ENCODE measurements at regions not wholly inside any gene's neighbourhood (a gene's known extent, or its start where the extent isn't known, plus 50 kb on each side); places are given as distances from the start of the nearest gene placed in this dataset.

DNA sequence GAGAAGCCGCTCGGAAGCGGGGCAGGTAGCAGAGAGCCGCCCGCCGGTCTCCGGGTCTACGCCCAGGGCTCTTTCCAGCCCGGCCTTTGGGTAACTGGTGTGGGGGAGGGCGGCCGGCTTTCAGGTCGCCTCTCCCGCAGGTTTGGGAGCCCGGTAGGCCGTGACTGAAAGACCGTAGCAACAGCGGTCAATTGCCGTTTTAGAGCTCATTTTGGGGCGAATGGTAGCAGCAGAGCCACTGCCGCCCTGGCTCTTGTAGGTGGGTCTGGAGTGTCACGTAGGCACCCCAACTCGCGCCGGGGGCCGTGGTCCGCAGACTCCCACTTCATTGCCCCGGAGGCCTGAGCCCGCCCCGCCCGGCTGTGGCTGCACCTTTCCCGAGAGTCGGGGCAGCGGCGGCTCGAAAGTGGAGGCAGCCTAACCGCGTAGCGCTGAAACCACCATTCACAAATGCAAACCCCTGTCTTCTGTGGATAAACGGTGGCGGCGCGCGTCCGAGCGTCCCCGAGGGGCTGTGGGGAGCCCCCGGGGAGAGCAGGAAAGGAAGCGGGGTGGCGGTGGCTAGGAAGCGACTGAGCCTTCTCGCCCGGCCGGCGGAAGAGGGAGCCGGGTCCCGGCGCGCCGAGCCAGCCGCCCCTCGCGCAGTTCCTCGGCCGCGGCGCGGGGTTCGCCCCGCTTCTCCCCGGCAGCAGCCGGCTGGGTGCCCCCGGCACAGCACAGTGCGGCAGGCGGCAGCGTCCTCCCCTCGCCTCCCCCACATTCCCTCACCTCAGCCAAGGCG is 2185.1 kb upstream of the TENM3 start:
- no peak overlapping the region for H3K4me2 ChIP-seq (ENCODE audit: low read length)
- no peak overlapping the region for H3K9ac ChIP-seq (ENCODE audit: low read length)
- H3K36me3 ChIP-seq (ENCODE audit: control insufficient read depth in 1 of 2, insufficient read depth in 2 of 2, low read length in 2 of 2) = no peaks in the 10 kb centered on the region
- no peak overlapping the region for H3K4me3 ChIP-seq (replicated peaks in 1 of 2; ENCODE audit: low read depth in 1 of 2, low read length in 2 of 2)
- POLR2A ChIA-PET = no interaction called here
- no peaks in the 10 kb centered on the region for H4K20me1 ChIP-seq (ENCODE audit: insufficient read depth)
- no peak overlapping the region for H2AFZ ChIP-seq (ENCODE audit: low read depth, low read length, poor library complexity, severe bottlenecking)
- TF ChIP-seq, protein P1, sequence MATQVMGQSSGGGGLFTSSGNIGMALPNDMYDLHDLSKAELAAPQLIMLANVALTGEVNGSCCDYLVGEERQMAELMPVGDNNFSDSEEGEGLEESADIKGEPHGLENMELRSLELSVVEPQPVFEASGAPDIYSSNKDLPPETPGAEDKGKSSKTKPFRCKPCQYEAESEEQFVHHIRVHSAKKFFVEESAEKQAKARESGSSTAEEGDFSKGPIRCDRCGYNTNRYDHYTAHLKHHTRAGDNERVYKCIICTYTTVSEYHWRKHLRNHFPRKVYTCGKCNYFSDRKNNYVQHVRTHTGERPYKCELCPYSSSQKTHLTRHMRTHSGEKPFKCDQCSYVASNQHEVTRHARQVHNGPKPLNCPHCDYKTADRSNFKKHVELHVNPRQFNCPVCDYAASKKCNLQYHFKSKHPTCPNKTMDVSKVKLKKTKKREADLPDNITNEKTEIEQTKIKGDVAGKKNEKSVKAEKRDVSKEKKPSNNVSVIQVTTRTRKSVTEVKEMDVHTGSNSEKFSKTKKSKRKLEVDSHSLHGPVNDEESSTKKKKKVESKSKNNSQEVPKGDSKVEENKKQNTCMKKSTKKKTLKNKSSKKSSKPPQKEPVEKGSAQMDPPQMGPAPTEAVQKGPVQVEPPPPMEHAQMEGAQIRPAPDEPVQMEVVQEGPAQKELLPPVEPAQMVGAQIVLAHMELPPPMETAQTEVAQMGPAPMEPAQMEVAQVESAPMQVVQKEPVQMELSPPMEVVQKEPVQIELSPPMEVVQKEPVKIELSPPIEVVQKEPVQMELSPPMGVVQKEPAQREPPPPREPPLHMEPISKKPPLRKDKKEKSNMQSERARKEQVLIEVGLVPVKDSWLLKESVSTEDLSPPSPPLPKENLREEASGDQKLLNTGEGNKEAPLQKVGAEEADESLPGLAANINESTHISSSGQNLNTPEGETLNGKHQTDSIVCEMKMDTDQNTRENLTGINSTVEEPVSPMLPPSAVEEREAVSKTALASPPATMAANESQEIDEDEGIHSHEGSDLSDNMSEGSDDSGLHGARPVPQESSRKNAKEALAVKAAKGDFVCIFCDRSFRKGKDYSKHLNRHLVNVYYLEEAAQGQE (IDR thresholded peaks at IDR 0.05; ENCODE audit: low read depth) = no peak
- intact Hi-C loops (cut with micrococcal nuclease) = no loop called here
- H3K4me1 ChIP-seq (ENCODE audit: control insufficient read depth in 1 of 2, insufficient read depth in 2 of 2, low read length in 2 of 2) = no peaks in the 10 kb centered on the region
- no peak for ATAC-seq
- no peak overlapping the region for H3K27ac ChIP-seq (ENCODE audit: low read depth, low read length)
- no TSS peak for BruUV-seq (replicated peaks)
- no peaks in the 10 kb centered on the region for H3K9me3 ChIP-seq (ENCODE audit: control insufficient read depth in 1 of 2, insufficient read depth in 1 of 2, low read depth in 1 of 2, low read length in 2 of 2)
- CTCF ChIA-PET = no interaction called here
- H3K79me2 ChIP-seq (ENCODE audit: insufficient read depth, low read length) = no peaks in the 10 kb centered on the region
- DNase-seq (ENCODE audit: low read depth, low spot score) = no peak
- RAD21 ChIA-PET (ENCODE audit: low non-redundant PET in 1 of 2, low total read pairs in 2 of 2, uncharacterized antibody in 2 of 2, unreplicated experiment in 2 of 2) = no interaction called here
- no peaks in the 10 kb centered on the region for H3K27me3 ChIP-seq (ENCODE audit: insufficient read depth, low read length)
- H3K9me2 ChIP-seq (ENCODE audit: insufficient read depth) = no peaks in the 10 kb centered on the region

DNA sequence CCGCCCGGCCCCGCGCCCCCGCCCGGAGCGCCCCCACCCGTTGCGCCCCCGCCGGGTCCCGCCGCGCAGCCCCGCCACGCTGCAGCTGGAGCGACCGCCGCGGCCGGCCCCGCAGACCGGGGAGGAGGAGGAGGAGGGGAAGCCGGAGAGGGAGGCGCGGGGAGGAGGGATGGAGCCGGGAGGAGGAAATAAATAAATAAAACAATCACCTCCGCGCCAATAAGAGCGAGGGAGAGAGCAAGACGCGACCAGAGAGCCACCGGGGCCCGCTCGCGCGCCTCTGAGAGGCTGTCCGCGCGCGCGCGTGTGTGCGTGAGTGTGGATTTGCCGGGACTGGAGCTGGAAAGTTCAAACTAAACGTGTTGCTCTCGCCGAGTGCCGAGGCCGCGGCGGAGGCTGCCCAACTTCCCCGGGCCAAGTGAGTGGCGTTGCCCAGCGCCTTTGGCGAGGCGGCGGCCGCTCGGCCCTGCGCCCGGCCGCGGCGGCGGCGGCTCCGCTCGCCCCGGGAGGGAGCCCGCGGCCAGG is 2184.4 kb upstream of the TENM3 start:
- Histone ChIP-seq H3K27me3 (ENCODE audit: insufficient read depth, low read length) (no peaks in the 10 kb centered on the region), H4K20me1 (ENCODE audit: insufficient read depth) (no peaks in the 10 kb centered on the region), H3K36me3 (ENCODE audit: control insufficient read depth in 1 of 2, insufficient read depth in 2 of 2, low read length in 2 of 2) (no peaks in the 10 kb centered on the region), H3K9me3 (ENCODE audit: control insufficient read depth in 1 of 2, insufficient read depth in 1 of 2, low read depth in 1 of 2, low read length in 2 of 2) (no peaks in the 10 kb centered on the region), H3K4me1 (ENCODE audit: control insufficient read depth in 1 of 2, insufficient read depth in 2 of 2, low read length in 2 of 2) (no peaks in the 10 kb centered on the region), H3K4me3 (replicated peaks in 1 of 2; ENCODE audit: low read depth in 1 of 2, low read length in 2 of 2) (no peak overlapping the region), H3K9ac (ENCODE audit: low read length) (no peak overlapping the region), H3K4me2 (ENCODE audit: low read length) (no peak overlapping the region), H3K79me2 (ENCODE audit: insufficient read depth, low read length) (no peaks in the 10 kb centered on the region), H3K9me2 (ENCODE audit: insufficient read depth) (no peaks in the 10 kb centered on the region), H2AFZ (ENCODE audit: low read depth, low read length, poor library complexity, severe bottlenecking) (no peak overlapping the region), H3K27ac (ENCODE audit: low read depth, low read length) (no peak overlapping the region)
- intact Hi-C loops (cut with micrococcal nuclease) = no loop called here
- ATAC-seq (no peak), DNase-seq (ENCODE audit: low read depth, low spot score) (no peak)
- no TSS peak for BruUV-seq (replicated peaks)
- ChIA-PET CTCF (no interaction called here), POLR2A (no interaction called here), RAD21 (ENCODE audit: low non-redundant PET in 1 of 2, low total read pairs in 2 of 2, uncharacterized antibody in 2 of 2, unreplicated experiment in 2 of 2) (no interaction called here)
- no peak for TF ChIP-seq SRF (IDR thresholded peaks at IDR 0.05; ENCODE audit: low read depth)
- no peak for TF ChIP-seq EZH2 (IDR thresholded peaks at IDR 0.05)
- no peak for TF ChIP-seq POLR2AphosphoS5 (IDR thresholded peaks at IDR 0.05; ENCODE audit: low read depth, low read length)
- TF ChIP-seq SIN3A (IDR thresholded peaks at IDR 0.05; ENCODE audit: low read depth) = no peak
- no peak for TF ChIP-seq JUND (IDR thresholded peaks at IDR 0.05)
- TF ChIP-seq CEBPB (IDR thresholded peaks at IDR 0.05; ENCODE audit: low read depth) = no peak
- TF ChIP-seq ZNF274 (IDR thresholded peaks at IDR 0.05; ENCODE audit: low read depth, low read length) = no peak
- TF ChIP-seq RAD21 (IDR thresholded peaks at IDR 0.05; ENCODE audit: low read depth) = no peak
- no peak for TF ChIP-seq POLR2A (IDR thresholded peaks at IDR 0.05; ENCODE audit: borderline replicate concordance, extremely low read depth, insufficient read depth, insufficient read length)
- TF ChIP-seq, protein P2, sequence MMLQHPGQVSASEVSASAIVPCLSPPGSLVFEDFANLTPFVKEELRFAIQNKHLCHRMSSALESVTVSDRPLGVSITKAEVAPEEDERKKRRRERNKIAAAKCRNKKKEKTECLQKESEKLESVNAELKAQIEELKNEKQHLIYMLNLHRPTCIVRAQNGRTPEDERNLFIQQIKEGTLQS (IDR thresholded peaks at IDR 0.05) = no peak
- TF ChIP-seq, protein P3, sequence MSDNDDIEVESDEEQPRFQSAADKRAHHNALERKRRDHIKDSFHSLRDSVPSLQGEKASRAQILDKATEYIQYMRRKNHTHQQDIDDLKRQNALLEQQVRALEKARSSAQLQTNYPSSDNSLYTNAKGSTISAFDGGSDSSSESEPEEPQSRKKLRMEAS (IDR thresholded peaks at IDR 0.05) = no peak
- TF ChIP-seq EZH2phosphoT487 (IDR thresholded peaks at IDR 0.05; ENCODE audit: borderline replicate concordance) = no peak
- no peak for TF ChIP-seq ELF1 (IDR thresholded peaks at IDR 0.05; ENCODE audit: borderline replicate concordance, low read depth)
- TF ChIP-seq, protein P4, sequence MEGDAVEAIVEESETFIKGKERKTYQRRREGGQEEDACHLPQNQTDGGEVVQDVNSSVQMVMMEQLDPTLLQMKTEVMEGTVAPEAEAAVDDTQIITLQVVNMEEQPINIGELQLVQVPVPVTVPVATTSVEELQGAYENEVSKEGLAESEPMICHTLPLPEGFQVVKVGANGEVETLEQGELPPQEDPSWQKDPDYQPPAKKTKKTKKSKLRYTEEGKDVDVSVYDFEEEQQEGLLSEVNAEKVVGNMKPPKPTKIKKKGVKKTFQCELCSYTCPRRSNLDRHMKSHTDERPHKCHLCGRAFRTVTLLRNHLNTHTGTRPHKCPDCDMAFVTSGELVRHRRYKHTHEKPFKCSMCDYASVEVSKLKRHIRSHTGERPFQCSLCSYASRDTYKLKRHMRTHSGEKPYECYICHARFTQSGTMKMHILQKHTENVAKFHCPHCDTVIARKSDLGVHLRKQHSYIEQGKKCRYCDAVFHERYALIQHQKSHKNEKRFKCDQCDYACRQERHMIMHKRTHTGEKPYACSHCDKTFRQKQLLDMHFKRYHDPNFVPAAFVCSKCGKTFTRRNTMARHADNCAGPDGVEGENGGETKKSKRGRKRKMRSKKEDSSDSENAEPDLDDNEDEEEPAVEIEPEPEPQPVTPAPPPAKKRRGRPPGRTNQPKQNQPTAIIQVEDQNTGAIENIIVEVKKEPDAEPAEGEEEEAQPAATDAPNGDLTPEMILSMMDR (IDR thresholded peaks at IDR 0.05 in 2 of 3, conservative IDR thresholded peaks at IDR 0.05 in 1 of 3; ENCODE audit: borderline replicate concordance in 1 of 3, insufficient read depth in 1 of 3, low read depth in 2 of 3, low read length in 2 of 3) = no peak
- TF ChIP-seq FOSL1 (IDR thresholded peaks at IDR 0.05; ENCODE audit: low read depth) = no peak

All from HCT116 (cell line).